ENCODE measurements at regions not wholly inside any gene's neighbourhood (a gene's known extent, or its start where the extent isn't known, plus 50 kb on each side); places are given as distances from the start of the nearest gene placed in this dataset.

GRCh38 chr2:18284331-18284730, 276.1 kb downstream of the RDH14 start:
- no peak for TF ChIP-seq CTCF (IDR thresholded peaks at IDR 0.05)
- TF ChIP-seq POLR2A (IDR thresholded peaks at IDR 0.05), result no peak
